Fibroblast of skin of back (primary cell): ENCODE measurements at regions not wholly inside any gene's neighbourhood (a gene's known extent, or its start where the extent isn't known, plus 50 kb on each side); places are given as distances from the start of the nearest gene placed in this dataset.

Experiments
- DNase-seq: peaks from one replicate; pipeline ENCODE4 v3.0.0-alpha.2; 2013

- DNase-seq, result peak; percentile 72
Observed at GRCh38 chr6:2534406-2535042, 216.2 kb downstream of the MYLK4 start.

GRCh38 chr6:2531426-2532215 lies 219.1 kb downstream of the MYLK4 start:
- peak; percentile 92 for DNase-seq

GRCh38 chr6:2529211-2529719 lies 221.5 kb downstream of the MYLK4 start:
- no peak for DNase-seq

GRCh38 chr6:2528156-2528555 lies 222.6 kb downstream of the MYLK4 start:
- no peak for DNase-seq

DNA sequence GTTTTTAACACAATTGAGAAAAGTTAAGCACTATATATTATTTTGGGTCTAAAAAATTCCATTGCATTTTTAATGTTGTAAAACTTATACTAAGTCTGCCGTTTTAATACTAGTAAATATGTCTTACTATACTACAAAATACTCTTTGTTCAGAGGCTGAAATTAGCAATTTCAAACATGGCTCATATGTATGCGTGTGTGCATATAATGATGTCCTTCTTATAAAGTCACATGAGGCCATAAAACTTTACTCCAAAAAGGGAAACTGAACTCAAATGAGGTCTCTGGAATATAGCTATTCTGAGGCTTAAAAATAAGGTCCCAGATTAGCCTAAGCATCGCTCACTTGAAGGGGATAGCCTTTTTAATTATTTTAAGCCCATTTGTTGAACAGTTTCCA lies 224.0 kb downstream of the MYLK4 start:
- no peak for DNase-seq

DNA sequence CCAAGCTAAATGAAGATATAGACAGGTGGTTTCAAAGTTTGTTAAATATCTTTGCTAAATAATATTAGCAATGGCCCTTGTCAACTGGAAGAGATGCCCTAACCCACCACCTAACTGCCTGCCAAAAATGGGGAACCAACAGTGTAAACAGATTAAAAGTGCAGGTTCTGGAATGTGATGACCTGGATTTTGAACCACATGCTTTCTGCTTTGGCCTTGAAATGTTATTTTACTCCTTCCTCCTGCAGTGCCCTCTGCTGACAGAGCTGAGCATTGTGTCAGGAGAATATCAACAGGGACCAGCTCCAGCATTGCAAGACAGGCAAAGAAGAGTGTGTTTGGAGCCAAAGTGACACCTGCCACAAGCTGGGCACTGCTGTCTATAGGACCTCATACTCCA lies 226.6 kb downstream of the MYLK4 start:
- DNase-seq, result no peak

DNA sequence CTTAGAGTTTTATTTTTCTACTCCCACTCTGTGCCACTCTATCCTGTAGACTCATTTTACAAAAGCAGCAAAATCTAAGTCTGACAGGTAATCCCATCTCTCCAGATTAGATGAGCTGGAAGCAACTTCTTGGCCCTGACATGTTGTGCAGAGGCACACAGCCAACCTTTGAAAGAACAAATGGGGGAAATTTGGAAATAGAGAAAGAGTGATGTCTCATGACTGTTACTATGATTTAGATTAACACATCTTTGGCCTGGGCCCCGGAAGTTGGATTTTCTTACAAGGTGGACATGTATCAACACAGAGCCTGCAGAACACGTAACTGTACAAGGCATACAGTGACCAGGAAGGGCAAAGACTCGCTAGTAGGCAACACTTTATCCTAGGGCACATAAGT lies 227.7 kb downstream of the MYLK4 start:
- no peak for DNase-seq

- peak; percentile 83 for DNase-seq
Observed at GRCh38 chr6:2522521-2522920, 228.2 kb downstream of the MYLK4 start.

DNA sequence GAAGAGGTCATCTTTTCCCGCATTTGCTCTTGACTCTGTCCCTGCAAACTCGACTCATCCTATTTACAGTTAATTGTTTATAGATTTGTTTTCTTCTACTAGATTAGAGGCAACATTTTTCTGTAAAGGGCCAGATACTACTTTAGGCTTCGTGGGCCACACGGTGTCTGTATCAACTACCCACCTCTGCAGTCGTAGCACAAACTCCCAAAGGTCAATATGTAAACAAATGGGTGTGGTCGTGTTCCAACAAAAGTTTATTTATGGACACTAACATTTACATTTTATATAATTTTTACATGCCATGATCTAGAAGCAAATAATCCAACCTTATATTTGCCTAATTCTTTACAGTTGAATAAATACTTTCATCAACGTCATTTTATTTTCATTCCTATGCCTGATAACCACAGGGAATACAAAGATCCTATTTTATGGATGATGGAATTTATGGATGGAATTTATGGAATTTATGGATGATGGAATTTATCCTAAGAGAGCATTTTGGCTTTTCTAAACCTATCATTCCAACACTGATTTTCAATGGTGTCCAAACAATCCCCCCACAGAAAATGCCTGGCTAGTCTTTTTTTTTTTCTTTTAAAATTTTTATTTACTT lies 232.8 kb downstream of the MYLK4 start:
- DNase-seq, result peak; percentile 84

DNA sequence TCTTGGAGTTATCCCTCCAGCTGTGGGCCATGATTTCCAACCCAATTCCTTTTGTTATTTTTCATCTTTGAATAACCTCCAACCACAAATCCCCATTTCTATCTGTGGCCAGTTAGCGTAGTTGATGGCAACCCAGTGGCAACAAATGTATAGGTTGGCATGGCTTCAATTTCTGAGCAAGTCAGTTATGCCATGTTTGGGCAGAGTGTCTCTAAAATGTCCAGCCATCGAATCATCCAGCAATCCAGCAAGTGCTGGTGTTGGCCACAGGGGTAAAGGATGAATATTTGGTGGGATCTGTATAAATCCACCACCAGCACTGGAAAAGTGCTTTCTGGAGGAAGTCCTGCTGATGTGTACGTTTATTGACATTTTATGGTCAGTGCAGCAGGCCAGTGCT lies 233.3 kb downstream of the MYLK4 start:
- DNase-seq, result peak; percentile 87

GRCh38 chr6:2516059-2516458 lies 234.7 kb downstream of the MYLK4 start:
- DNase-seq, result no peak

- no peak for DNase-seq
Observed at GRCh38 chr6:2514965-2515543, 235.7 kb downstream of the MYLK4 start.

DNA sequence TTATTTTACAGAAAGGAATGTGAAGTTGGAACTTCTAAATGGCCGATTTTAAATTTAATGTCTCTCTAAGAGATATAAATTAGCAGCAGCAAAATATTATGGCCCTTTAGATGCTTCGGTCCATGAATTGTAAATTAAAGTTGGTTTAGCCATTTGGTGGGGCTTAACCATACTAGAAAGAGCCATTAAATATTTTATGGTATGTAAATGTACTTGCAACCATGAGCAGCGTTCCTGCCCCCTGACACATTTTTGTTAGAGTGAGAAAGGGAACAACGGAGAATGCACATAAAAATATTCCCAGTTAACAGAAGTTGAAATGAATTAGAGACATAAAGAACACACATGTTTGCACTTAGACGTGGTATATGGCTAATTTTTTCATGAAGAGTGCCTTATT lies 237.9 kb downstream of the MYLK4 start:
- no peak for DNase-seq

- no peak for DNase-seq
Observed at GRCh38 chr6:2510316-2510715, 240.4 kb downstream of the MYLK4 start.

DNA sequence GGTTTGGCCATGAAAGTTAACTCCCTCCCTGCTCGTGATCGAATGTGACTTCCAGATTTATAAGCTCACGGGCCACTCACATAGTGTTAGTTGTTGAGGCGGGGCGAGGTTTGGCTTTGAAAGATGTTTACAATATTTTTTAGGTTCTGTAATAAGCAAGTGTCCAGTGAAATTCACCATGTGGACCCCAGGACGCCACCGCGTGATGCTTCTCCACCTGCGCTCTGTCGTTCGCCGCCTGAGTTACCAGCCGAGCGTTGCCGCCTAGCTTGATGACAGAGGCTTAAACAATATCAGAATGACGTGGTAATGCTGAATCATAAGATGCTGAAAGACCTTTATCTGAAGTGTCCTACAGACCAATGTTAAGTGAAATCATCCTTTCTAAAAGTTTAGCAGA lies 241.0 kb downstream of the MYLK4 start:
- no peak for DNase-seq

GRCh38 chr6:2508071-2508470 lies 242.7 kb downstream of the MYLK4 start:
- no peak for DNase-seq

- DNase-seq, result no peak
Observed at GRCh38 chr6:2507521-2508037, 243.1 kb downstream of the MYLK4 start.

DNA sequence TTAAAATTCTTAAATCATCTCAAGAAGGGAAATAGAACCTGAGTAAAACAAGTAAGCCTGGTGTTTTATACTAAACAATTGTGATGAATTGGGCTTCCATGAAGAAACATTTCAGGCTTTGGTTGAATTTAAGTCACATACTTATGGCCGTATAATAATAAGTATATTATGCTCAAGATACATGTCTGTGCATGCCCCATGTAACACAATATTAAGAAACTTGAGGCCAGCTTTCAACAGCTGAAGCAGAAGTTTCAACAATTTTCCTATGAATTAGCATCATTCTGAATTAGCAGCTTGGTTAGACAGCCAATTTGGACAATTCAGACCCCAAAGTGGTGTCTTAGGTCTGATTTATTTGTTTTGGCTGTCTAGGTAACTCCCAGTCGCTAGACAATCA lies 243.7 kb downstream of the MYLK4 start:
- no peak for DNase-seq

DNA sequence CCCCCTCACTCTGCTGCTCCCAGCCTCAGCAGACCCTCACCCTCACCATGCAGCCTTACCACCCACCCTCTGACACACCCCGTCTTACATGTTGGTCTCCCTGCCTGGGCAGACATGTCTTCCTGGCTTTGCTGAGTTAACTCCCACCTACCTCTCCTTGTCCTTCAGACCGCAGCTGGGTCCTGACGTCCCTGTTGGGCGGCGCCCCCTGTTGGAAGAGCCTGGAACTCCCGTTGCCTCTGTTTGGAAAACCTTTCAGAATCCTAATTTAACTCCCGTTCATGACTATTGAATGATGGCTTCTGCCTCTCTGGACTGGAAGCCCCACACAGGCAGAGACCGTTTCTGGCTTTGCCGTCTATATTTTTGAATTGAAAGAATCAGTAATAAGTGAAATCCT lies 245.1 kb downstream of the MYLK4 start:
- DNase-seq, result no peak

- no peak for DNase-seq
Observed at GRCh38 chr6:2504495-2505064, 246.1 kb downstream of the MYLK4 start.

DNA sequence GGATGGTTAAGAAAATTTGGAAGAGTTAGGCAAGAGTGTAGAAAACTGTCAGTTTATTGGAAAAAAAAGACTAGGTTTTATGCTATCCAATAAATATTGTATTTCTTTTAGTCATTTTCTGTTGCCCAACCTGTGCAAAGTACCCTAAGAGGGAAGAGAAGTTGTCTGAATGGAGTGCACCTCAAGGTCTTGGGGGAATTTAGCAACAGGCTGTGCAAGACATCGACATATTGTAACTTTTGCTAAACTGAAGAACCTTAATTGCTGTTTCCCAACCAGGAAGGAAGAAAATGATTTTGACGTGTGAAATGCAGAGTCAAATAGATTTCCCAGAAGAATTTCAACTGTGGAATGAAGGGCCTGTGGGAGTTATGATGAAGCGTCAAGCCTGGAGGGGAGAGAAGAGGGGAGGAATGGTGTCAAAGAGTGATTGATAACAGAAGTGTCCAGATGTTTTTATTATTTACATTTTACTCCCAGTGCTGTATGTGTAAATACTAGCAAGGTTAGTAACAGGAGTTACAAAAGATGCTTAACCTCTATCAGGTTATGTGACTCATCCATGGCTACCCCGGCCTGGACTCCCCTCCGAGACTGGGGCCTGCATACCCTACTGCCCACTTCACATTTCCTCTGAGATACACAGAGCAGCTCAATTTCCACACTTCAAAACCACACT lies 246.8 kb downstream of the MYLK4 start:
- DNase-seq, result peak; percentile 73
